IMR-90 (cell line): ENCODE measurements at regions not wholly inside any gene's neighbourhood (a gene's known extent, or its start where the extent isn't known, plus 50 kb on each side); places are given as distances from the start of the nearest gene placed in this dataset.

Experiments
- ATAC-seq: fragments of 200-7000 bp; cut with Tn5 transposase; 2 replicates; pipeline ENCODE4 v1.9.1; 2020; ENCODE audit warnings: low read depth, mild to moderate bottlenecking, moderate library complexity
- BruUV-seq: library from RNA; stranded (reverse); fragments of 400-500 nt; replicated peaks from 2 replicates; lab custom pipeline; 2021; lab: Mats Ljungman, UMichigan
- CTCF ChIA-PET: fragments of 300-600 bp; formaldehyde crosslinking; extraction: SDS; loops from one replicate; lab custom pipeline; 2021; ENCODE audit warnings: antibody characterized with exemption; lab: Yijun Ruan, JAX
- POLR2A ChIA-PET: fragments of 300-600 bp; sonication (Branson Sonifier 250); formaldehyde crosslinking; loops from one replicate; lab custom pipeline; 2022; ENCODE audit warnings: antibody characterized with exemption; ENCODE audit not compliant: unreplicated experiment; lab: Charles Lee
- DNase-seq: peaks from one replicate; pipeline ENCODE4 v3.0.0; 2013
- H2AFZ ChIP-seq: replicated peaks from 2 replicates; pipeline ENCODE3; 2013; ENCODE audit warnings: low read length, mild to moderate bottlenecking; ENCODE audit not compliant: poor library complexity
- H2AK5ac ChIP-seq: 2 replicates; pipeline ENCODE4 v1.6.1; 2013; ENCODE audit warnings: low read depth, low read length, inconsistent platforms
- H2AK9ac ChIP-seq: replicated peaks from 2 replicates; pipeline ENCODE3; 2013; ENCODE audit warnings: mild to moderate bottlenecking, low read depth, low read length, moderate library complexity; ENCODE audit not compliant: poor library complexity
- H2BK120ac ChIP-seq: 2 replicates; pipeline ENCODE4 v1.6.1; 2013; ENCODE audit warnings: low read depth, low read length, inconsistent platforms
- H2BK15ac ChIP-seq: 3 replicates; pipeline ENCODE4 v1.6.1; 2013; ENCODE audit warnings: low read depth, low read length, inconsistent platforms
- H2BK20ac ChIP-seq: 2 replicates; pipeline ENCODE4 v1.6.1; 2013; ENCODE audit warnings: low read depth, mild to moderate bottlenecking, inconsistent platforms, low read length, moderate library complexity
- H2BK5ac ChIP-seq: 2 replicates; pipeline ENCODE4 v1.6.1; 2013; ENCODE audit warnings: mild to moderate bottlenecking, low read depth, low read length, inconsistent platforms; ENCODE audit not compliant: poor library complexity, severe bottlenecking
- H3K14ac ChIP-seq: replicated peaks from 2 replicates; pipeline ENCODE4 v1.6.1; 2013; ENCODE audit warnings: low read depth, low read length, inconsistent platforms
- H3K18ac ChIP-seq: 2 replicates; pipeline ENCODE4 v1.6.1; 2013; ENCODE audit warnings: low read depth, low read length, control low read depth
- H3K23ac ChIP-seq: 2 replicates; pipeline ENCODE4 v1.6.1; 2013; ENCODE audit warnings: low read depth, low read length, inconsistent platforms
- H3K27ac ChIP-seq: 2 replicates; pipeline ENCODE4 v1.5.1; 2013; ENCODE audit warnings: mild to moderate bottlenecking, control low read depth, low read length; ENCODE audit not compliant: insufficient read depth
- H3K27me3 ChIP-seq: 2 replicates; pipeline ENCODE4 v1.6.1; 2013; ENCODE audit warnings: low read length; ENCODE audit not compliant: control insufficient read depth, insufficient read depth
- H3K36me3 ChIP-seq: 2 replicates; pipeline ENCODE4 v1.6.1; 2013; ENCODE audit warnings: low read length, mixed read lengths; ENCODE audit not compliant: control insufficient read depth, insufficient read depth
- H3K4ac ChIP-seq: 2 replicates; pipeline ENCODE4 v1.6.1; 2013; ENCODE audit warnings: low read depth, low read length, inconsistent platforms
- H3K4me1 ChIP-seq: 2 replicates; pipeline ENCODE4 v1.6.1; 2013; ENCODE audit warnings: low read length, mixed read lengths; ENCODE audit not compliant: control insufficient read depth, insufficient read depth
- H3K4me2 ChIP-seq: 2 replicates; pipeline ENCODE4 v1.6.1; 2013; ENCODE audit warnings: low read depth, mild to moderate bottlenecking, control low read depth, low read length, moderate library complexity
- H3K4me3 ChIP-seq: 2 replicates; pipeline ENCODE4 v1.5.1; 2013; ENCODE audit warnings: low read depth, mild to moderate bottlenecking, control low read depth, low read length, moderate library complexity; ENCODE audit not compliant: insufficient read depth
- H3K56ac ChIP-seq: 2 replicates; pipeline ENCODE4 v1.6.1; 2013; ENCODE audit warnings: low read length, inconsistent platforms; ENCODE audit not compliant: insufficient read depth; ENCODE audit errors: extremely low read depth
- H3K79me1 ChIP-seq, 2 experiments: 2 replicates each; pipeline ENCODE4 v1.6.1; 2013; ENCODE audit warnings: low read length in 2 of 2, inconsistent platforms in 1 of 2, low read depth in 1 of 2
- H3K9ac ChIP-seq: 2 replicates; pipeline ENCODE4 v1.6.1; 2013; ENCODE audit warnings: low read depth, low read length, control low read depth
- H3K9me1 ChIP-seq: 2 replicates; pipeline ENCODE4 v1.6.1; 2013; ENCODE audit warnings: low read length, inconsistent platforms; ENCODE audit not compliant: insufficient read depth
- H3K9me3 ChIP-seq: 2 replicates; pipeline ENCODE4 v1.6.1; 2013; ENCODE audit warnings: low read length; ENCODE audit not compliant: control insufficient read depth, insufficient read depth
- H4K20me1 ChIP-seq: 2 replicates; pipeline ENCODE4 v1.6.1; 2013; ENCODE audit warnings: low read length, inconsistent platforms; ENCODE audit not compliant: insufficient read depth
- H4K5ac ChIP-seq: 2 replicates; pipeline ENCODE4 v1.6.1; 2013; ENCODE audit warnings: mild to moderate bottlenecking, low read depth, low read length, control low read depth
- H4K8ac ChIP-seq, 2 experiments: 2 replicates each; pipeline ENCODE4 v1.6.1; 2013; ENCODE audit warnings: low read depth in 2 of 2, low read length in 2 of 2, control low read depth in 1 of 2, inconsistent platforms in 1 of 2
- H4K91ac ChIP-seq: 2 replicates; pipeline ENCODE4 v1.6.1; 2013; ENCODE audit warnings: low read depth, low read length, inconsistent platforms; ENCODE audit not compliant: insufficient read depth
- BHLHE40 ChIP-seq: fragments of 150-350 bp; IDR thresholded peaks from 2 replicates; pipeline ENCODE4 v1.6.1; 2016; ENCODE audit warnings: mild to moderate bottlenecking, low read depth, low read length
- CHD1 ChIP-seq: IDR thresholded peaks from 2 replicates; pipeline ENCODE4 v1.6.1; 2012; ENCODE audit warnings: low read depth, low read length, improper control_type of control experiment
- CTCF ChIP-seq: conservative IDR thresholded peaks from 2 replicates; pipeline ENCODE4 v1.5.1; 2012; ENCODE audit warnings: mild to moderate bottlenecking, low read depth, low read length, improper control_type of control experiment
- ELK1 ChIP-seq: fragments of 150-350 bp; IDR thresholded peaks from 2 replicates; pipeline ENCODE4 v1.6.1; 2016; ENCODE audit warnings: low read depth, mild to moderate bottlenecking, low read length, moderate library complexity, borderline replicate concordance
- MAFK ChIP-seq: IDR thresholded peaks from 2 replicates; pipeline ENCODE4 v1.6.1; 2012; ENCODE audit warnings: low read depth, low read length, improper control_type of control experiment
- MXI1 ChIP-seq: IDR thresholded peaks from 2 replicates; pipeline ENCODE4 v1.6.1; 2012; ENCODE audit warnings: low read depth, mild to moderate bottlenecking, low read length, moderate library complexity, borderline replicate concordance
- NFE2L2 ChIP-seq: fragments of 150-350 bp; IDR thresholded peaks from 2 replicates; pipeline ENCODE4 v1.6.1; 2016; ENCODE audit warnings: low read depth, mild to moderate bottlenecking, low read length
- RFX5 ChIP-seq: IDR thresholded peaks from 2 replicates; pipeline ENCODE4 v1.8.0; 2012; ENCODE audit warnings: low read depth, mild to moderate bottlenecking, low read length, moderate library complexity
- SMC3 ChIP-seq: fragments of 150-350 bp; IDR thresholded peaks from 2 replicates; pipeline ENCODE4 v1.6.1; 2016; ENCODE audit warnings: low read depth, mild to moderate bottlenecking, antibody characterized with exemption, low read length, moderate library complexity
- USF2 ChIP-seq: fragments of 150-350 bp; IDR thresholded peaks from 2 replicates; pipeline ENCODE4 v1.6.1; 2017; ENCODE audit warnings: mild to moderate bottlenecking, antibody characterized with exemption, low read length, low read depth
- WGBS, 2 experiments: methylation state at CpG; one replicate each; pipeline versions ENCODE4 v1.1.5 to v1.1.7; 2013; ENCODE audit warnings: missing lambda C conversion rate in 2 of 2; ENCODE audit not compliant: insufficient read length in 1 of 2; ENCODE audit errors: extremely low coverage in 2 of 2; 5-methylcytosine and 5-hydroxymethylcytosine counted together
- dilution Hi-C: fragments of 300-500 bp; cut with HindIII; formaldehyde crosslinking; loops from one replicate; pipeline ENCODE4 v1.14.3; 2018; ENCODE audit warnings: low sequenced_read_pairs; ENCODE audit not compliant: unreplicated experiment
- in situ Hi-C: fragments of 300-500 bp; cut with MboI; formaldehyde crosslinking; loops from 3 replicates; pipeline ENCODE4 v1.14.3; 2019; ENCODE audit warnings: low sequenced_read_pairs, inconsistent platforms, mixed read lengths
- intact Hi-C: fragments of 100-400 bp; cut with micrococcal nuclease; formaldehyde crosslinking; loops from 2 replicates; pipeline ENCODE4 v1.10.0; 2022

GRCh38 chr21:18495523-18495922 lies 91.9 kb upstream of the TMPRSS15 start:
- in situ Hi-C loops, result no loop called here
- Histone ChIP-seq H4K8ac (no peak overlapping the region), H3K36me3 (no peaks in the 10 kb centered on the region), H2BK5ac (no peak overlapping the region), H4K20me1 (no peaks in the 10 kb centered on the region), H3K23ac (no peak overlapping the region), H3K4me1 (no peaks in the 10 kb centered on the region), H2AFZ (no peak overlapping the region), H2BK20ac (no peak overlapping the region), H3K79me1 (no peaks in the 10 kb centered on the region), H3K4me3 (no peak overlapping the region), H3K9me1 (no peaks in the 10 kb centered on the region), H2AK9ac (no peak overlapping the region), H4K5ac (no peak overlapping the region), H4K91ac (no peak overlapping the region), H3K9ac (no peak overlapping the region), H2AK5ac (no peak overlapping the region), H3K56ac (no peak overlapping the region), H3K9me3 (peaks cover 2% of the 10 kb centered on the region; the same call in 1 of the 2 replicates), H3K27ac (no peak overlapping the region), H3K14ac (no peak overlapping the region), H3K27me3 (no peaks in the 10 kb centered on the region), H3K4me2 (no peak overlapping the region), H3K4ac (no peak overlapping the region), H2BK15ac (no peak overlapping the region), H3K18ac (no peak overlapping the region), H2BK120ac (no peak overlapping the region)
- CTCF ChIA-PET, result no interaction called here
- no TSS peak for BruUV-seq
- POLR2A ChIA-PET, result no interaction called here
- no CpG with 5 or more reads among the region's 1 CpG for WGBS, 2 experiments
- DNase-seq (no peak), ATAC-seq (no peak)
- intact Hi-C loops, result no loop called here
- TF ChIP-seq RFX5 (no peak), NFE2L2 (no peak), CHD1 (no peak), SMC3 (no peak), MAFK (no peak), CTCF (no peak), BHLHE40 (no peak), USF2 (no peak), ELK1 (no peak), MXI1 (no peak)
- dilution Hi-C loops, result no loop called here
